GM21737 (cell line): ENCODE measurements at regions not wholly inside any gene's neighbourhood (a gene's known extent, or its start where the extent isn't known, plus 50 kb on each side); places are given as distances from the start of the nearest gene placed in this dataset.

Experiments
- ATAC-seq: cut with Tn5 transposase; IDR thresholded peaks from one replicate; pipeline ENCODE4 v1.9.1; 2021; ENCODE audit warnings: mild to moderate bottlenecking, moderate library complexity; ENCODE audit not compliant: unreplicated experiment

DNA sequence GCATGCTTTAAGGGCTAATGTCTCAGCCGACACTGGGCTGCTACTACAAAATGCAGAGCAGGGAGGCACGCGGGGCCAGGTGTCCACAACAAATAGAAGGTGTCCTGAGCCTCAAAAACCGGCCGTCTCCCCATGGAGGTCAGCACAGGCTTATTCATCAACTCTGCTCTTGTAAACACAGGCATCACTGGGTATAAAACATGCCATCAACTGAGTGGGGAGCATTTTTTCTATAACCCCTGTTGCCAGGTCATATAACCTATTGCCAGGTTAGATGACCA, 271.6 kb downstream of the AUH start:
- ATAC-seq = no peak

DNA sequence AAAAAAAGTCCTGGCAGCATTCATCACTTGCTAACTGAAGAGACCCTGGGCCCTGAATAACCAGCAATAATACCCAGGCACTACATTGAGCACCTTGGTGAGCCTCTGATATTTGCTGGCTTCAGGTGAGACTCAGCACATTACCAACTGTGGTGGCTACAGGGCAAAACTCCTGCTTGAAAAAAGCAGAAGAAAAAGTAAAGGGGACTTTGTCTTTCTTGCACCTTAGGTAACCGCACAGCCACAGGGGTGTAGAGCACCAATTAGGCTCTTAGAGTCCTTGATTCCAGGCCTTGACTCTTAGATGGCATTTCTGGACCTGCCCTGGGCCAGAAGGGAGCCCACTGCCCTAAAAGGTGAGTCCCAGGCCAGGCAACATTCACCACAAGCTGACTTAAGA, 269.5 kb downstream of the AUH start:
- ATAC-seq = no peak

DNA sequence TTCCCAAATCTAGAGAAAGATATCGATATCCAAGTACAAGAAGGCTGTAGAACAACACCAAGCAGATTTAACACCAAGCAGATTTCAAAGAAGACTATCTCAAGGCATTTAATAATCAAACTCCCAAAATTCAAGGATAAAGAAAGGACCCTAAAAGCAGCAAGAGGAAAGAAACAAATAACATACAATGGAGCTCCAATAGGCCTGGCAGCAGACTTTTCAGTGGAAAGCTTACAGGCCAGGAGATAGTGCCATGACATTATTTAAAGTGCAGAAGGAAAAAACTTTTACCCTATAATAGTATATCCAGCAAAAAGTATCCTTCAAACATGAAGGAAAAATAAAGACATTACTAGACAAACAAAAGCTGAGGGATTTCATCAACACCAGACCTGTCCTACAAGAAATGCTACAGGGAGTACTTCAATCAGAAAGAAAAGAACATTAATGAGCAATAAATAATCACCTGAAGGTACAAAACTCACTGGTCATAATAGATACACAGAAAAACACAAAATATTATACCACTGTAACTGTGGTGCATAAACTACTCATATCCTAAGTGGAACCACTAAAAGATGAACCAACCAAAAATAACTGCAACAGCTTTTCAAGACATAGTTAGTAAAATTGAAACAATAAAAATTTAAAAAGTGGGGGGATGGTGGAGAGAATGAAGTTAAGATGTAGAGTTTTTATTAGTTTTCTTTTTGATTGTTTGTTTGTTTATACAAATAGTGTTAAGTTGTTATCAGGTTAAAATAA, 267.2 kb downstream of the AUH start:
- no peak for ATAC-seq

DNA sequence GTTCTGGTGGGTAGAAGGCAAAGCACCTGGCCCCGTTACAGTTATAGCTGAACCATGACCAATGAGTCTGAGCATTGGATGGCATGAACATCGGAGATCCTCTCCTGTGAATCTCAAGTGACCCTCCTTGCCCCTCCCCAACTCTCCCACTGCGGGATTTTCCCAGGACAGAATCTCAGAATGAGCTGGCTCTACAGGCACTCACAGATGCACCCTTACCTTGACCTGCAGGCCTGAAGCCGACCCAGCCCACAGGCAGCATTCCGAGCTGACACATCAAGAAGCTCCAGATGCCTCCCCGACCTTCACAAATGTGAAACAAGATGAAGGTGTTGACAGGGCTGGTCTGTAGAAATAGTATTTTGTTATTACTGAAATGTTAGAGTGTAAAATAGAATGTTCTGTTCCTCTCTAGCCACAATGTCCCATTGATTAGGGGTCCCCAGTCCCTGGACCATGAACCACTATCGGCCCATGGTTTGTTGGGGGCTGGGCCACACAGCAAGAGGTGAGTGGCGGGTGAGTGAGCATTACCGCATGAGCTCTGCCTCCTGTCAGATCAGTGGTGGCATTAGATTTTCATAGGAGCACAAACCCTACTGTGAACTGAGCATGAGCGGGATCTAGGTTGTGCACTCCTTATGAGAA, 263.4 kb downstream of the AUH start:
- ATAC-seq = no peak

DNA sequence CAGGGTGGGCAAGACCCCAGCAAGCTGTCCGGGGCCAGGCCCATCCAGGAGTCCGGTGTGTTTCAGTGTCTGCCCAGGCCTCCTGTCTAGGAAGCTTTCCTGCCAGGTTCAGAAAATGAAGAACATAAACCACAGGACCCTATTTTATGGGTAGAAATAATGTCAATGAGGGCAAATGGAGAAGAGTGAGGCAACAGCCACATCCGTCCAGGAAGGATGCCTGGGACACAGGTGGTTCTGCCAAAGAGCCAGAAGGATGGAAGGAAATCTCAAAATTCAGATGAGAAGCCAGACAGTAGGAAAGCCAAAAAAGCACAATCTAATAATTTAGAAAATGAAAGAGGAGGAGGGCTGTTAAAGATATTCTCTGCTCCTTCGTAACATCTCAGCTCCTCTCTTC, 262.3 kb downstream of the AUH start:
- ATAC-seq = no peak

DNA sequence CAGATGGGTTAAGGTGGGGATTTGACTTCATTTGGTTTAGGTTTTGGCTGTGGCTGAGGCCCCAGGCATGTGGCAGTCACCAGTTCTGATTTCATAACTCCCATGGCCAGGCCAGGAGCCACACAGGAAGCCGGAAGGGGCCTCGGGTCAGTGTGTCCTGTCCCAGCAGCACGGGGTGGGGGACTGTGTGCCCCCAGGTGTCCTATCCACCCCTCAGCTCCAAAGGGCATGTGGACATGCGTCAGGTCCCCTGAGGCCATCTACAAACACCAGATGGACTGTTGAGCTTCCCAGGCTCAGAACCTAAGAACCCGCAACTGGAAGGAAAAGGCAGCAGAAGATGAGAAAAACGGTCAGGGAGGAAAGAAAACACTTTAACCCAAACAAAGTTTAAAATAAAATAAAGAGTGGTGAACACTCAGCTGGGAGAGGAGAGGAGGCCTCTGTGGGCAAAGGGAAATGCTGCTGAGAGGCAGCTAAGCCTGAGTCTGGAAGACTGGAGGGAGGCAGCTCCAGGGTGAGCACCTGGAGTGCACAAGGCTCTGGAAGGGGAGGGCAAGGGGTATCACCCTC, 260.8 kb downstream of the AUH start:
- ATAC-seq = no peak

DNA sequence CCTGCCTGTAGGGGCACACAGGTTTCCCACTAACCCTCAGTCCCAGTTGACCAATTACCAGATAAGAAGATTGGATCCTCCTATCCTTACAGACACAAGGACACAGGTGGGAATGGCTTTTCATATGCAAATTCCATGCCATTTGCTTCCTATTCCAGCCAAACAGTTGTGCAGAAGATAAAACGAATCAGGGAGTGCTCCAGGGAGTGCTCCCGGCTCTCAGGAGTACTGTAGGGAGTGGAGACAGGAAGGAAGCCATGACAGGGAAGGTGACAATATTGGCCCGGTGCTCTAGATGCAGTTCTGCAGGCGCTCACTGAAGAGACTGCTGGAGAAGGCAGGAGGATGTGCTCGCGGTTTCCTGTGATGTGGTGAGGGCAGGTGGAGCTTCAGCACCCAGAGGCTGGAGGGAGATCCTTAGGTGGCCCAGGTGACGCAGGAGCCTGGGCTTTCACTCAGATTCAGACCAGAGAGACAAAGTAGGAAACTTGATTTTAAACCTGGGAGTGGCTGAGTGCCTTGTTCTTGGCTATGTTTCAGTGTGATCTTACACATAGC, 260.0 kb downstream of the AUH start:
- no peak for ATAC-seq

DNA sequence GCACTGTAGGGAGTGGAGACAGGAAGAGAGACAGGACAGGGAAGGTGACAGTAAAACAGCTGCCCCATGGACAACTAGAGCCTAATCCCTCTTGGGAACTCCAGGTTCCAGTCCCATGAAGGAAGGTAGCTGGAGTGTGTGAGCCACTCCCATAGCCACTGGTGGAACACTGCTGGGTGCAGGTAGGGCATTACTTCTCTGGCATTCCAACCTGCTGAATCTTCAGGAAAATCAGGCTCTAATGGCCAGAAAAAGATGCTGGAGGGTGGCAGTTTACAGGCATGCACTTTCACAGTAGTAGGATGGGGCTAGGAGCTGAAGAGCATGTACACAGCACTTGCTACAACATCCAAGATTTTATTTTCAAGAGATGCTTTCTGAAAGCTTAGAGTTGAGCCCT, 259.4 kb downstream of the AUH start:
- ATAC-seq = no peak

DNA sequence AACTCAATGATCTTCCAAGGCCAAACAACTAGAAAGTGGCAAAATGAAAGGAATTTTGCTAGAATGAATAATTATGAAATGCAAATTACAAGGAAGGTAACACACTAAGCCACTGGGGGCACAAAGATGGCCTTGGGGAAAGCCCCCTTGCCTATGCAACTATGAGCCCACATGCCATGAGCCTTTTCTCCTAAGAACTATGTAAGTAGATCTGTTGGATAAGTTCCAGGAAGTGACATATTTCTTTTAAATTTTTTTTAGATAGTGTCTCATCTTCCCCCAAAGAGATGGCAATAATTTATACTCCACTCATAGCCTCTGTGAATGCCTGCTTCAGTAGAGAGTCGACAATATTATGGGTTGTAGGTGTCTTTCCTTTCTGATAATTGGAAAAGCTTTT, 257.8 kb downstream of the AUH start:
- ATAC-seq = no peak

DNA sequence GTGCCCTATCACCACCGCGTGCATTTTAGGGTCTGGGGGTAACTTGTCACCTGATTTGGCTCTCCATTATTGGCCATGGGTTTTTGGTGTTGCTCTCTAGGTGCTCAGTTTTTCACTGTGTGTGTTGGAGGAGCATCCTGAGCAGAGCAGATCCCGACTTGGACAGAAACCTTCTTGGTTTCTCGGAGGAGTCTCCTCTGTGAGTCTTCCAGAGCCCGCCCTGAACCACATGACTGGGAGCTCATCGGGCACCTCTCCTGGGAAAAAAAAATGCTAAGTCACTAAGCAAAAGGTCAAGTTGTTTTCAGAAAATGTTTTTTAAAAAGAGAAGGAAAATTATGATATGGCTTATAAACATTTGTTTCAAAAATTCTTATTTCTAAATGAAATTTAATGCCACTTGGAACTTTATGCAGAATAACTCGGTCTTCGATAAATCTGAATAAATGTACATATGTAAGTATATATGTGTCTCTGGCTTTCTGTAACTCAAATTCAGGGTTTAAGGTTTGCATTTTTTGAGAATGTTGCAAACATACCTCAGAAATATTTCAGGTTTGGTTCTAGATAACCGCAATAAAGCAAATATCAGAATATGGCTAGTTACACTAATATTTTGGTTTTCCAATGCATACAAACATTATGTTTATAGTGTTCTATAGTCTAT, 255.2 kb downstream of the AUH start:
- ATAC-seq = no peak

DNA sequence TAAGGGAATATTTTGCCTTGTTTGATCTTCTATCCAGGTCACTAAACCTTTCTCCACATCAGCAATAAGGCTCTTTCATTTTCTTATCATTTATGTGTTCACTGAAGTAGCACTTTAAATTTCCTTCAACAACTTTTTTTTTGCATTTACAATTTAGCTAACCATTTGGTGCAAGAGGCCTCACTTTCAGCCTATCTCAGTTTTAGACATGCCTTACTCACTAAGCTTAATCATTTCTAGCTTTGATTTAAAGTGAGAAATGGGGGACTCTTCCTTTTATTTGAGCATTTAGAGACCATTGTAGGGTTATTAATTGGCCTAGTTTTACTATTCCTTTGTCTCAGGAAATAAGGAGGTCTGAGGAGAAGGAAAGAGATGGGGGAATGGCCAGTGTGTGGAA, 250.5 kb downstream of the AUH start:
- ATAC-seq = no peak

DNA sequence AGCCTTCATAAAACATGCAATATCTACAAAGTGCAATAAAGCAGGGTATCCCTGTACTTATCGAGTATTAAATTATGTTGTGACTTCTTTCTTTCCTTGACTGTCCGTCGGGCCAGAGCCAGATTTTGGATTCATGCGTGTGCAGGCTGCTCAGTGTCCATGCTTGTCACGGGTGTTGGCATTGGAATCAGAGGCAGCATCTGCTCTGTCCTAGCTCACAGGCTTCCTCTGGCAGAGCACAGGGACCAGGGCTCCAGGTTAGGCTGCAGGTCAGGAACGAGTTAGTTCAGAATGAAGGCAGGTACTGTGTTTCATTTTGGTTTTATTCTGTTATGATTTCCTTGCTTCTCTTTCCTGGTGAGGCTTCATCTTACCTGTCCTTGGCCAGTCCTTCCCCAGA, 249.8 kb downstream of the AUH start:
- ATAC-seq = no peak

DNA sequence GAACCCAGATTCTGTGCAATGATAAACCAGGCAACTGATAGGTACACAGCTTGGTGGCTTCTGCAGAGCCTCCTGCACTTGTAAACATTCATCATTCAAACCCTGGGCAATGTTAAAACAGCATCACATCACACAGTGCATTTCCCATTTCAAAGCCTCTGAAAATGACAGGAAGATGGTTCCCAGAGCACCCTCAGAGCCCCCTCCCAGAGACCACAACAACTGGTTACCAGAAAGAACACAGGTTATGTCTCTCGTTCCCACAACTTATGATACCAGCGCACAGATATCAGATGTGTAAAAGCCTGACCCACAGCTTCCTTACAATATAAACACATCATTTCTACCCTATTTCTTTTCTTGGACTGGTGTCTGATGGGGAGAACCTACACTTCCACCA, 248.7 kb downstream of the AUH start:
- no peak for ATAC-seq

DNA sequence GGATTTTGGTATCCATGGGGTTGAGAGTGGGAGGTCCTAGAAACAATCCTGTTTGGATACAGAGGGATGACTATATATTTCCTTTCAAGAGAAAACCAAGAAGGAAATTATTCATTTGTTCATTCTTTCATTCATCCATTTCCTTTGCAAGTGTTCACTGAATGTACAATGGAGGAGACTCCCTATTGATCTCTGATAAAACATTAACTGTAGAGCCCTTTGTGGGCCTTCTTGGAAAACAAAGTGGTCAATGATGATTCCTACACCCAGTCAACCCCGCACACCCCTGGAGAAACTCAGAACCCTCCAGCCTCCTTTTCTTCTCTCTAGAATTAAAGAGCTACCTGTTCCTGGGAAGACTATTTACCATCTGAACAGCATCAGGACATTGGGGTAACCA, 247.3 kb downstream of the AUH start:
- no peak for ATAC-seq

DNA sequence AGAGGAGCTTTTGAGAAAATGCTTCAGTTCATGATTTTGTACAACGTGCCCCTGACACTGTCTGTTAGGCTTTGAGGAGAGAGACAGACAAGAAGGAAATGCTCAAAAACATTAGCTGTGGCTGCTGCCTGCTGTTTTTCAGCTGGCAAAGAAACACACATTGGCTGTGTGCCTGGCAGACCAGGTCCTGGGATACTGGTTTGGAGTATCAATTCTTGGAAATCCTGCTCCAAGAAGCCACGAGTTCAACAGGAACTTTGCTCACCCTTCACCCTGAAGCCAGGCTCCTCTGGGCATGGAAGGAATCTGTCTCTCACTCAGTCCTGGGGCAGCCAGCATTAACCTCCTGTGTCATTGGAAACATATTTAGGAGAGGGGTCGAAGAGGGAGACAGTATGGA, 245.5 kb downstream of the AUH start:
- no peak for ATAC-seq

DNA sequence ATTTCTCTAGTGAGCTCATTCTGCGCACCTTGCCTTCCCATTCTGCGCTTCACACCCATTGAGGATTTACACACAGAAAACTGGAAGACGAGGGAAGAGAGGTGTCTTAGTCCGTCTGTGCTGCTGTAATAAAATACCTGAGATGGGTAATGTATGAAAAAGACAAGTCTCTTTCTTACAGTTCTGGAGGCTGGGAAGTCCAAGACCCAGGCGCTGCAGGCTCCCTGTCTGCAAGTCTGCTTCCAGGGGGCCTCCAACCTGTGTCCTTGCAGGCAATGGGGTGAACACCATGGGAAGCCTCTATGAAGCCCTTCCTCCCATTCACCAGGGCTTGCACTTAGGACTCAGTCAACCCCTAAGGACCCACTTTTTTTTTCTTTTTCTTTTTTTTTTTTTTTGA, 245.0 kb downstream of the AUH start:
- ATAC-seq = no peak

DNA sequence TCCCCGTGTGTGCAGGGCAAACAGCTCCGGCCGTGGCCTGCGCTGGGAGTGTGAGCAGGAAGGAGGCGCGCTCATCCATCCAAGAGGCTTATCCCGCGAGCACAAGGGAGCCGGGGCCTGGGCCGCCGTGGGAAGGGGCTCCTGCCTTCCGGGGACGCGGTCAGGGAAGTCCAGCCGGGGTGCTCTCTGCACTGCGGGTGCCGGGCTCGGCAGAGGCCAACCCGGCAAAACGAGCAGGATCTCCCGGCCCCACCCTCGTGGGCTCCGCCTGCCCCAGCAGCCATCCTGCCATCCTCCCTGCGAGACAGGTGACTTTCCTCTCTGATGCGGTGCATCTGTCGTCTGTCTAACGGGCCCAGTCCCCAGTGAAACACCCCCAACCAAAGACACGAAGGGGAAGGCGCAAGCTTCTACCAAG, 244.2 kb downstream of the AUH start:
- ATAC-seq = no peak

DNA sequence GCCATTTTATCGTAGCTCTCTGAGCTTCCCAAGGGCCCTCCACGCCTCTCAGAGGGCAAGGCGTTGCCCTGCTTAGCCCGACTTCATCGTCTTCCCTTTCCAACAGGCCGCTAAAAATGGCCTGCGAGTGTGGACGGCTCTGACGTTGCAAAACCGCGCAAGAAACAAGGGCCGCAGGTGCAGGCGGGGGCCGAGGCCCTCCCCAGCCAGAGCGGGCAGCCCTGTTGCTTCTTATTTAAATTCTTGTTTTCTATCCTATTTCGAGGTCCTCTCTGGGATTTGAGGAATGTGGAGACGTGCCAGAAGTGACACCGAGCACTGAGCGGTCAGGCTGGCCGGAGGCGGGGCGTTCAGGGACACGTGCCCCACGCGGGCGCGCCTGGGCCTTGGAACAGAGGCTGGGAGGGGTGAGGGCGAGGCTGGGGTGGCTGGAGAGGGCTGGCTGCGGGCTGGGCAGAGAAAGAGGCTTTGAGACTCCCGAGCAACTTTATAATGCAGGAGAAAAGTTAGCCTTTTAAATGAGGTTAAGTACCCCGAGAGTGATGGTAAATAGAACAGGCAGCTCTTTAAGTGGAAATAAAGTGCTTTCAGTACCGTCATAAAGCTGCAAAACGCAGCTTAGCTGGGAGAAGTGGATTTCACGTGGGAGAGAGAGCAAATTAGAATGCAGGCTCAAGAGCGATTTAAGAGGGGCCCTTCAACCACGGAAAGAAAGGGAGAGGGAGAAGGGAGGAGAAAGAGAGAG, 243.6 kb downstream of the AUH start:
- ATAC-seq = no peak

DNA sequence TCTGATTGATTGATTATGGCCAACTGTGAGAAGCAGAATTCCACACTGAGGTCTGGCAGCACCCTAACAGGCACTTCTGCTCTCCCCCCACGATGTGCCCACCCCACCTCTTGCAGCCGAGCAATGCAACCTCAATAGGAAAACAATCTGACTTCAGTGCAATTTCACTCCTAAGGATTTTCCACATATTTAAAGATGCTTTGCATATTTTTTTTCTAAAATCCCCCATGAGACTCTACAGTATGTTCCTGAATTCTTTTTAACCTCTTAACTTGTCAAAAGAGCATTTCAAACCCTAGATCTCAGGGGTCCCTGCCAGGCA, 243.1 kb downstream of the AUH start:
- no peak for ATAC-seq

DNA sequence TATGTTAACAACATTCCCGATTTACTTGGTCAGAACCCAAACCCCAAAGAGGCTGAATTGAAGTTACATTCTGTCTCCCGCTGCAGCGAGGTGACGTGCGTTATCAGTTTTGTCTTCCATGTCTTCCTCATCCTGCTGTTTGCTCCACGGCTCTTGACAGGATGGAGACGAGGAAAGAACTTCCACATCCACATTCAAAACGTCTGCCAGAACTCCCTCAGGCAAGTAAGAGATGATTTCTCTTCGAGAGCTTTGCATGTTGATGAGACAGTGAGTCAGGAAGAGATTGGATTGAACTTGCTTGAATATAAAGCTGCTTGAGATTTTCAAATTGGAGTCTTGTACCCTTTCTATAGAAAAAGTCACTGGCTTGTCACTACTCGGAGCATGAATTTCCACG, 242.6 kb downstream of the AUH start:
- ATAC-seq = no peak

DNA sequence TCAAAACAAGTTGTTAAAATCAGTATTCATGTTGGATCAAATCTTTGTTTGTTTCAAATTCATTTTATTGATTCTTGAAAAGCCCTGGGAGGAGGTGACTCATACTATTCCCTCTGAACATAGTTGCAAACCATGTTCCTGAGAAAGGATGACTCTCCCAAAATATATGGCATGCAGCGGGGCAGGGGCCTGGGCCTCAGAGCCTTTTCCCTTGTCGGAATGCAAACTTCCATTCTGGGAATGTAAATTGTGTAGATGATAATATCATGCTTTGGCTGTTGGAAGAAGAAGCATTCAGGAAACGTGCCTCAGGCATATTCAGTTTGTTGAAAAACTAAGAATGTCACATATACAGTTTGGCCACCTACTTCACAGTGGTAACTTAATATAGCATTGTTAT, 242.0 kb downstream of the AUH start:
- ATAC-seq = no peak
